Activated T-cell treated with anti-CD3 and anti-CD28 coated beads, Interleukin-2, amount 50 U/mL, for 72 hours (primary cell): ENCODE measurements at regions not wholly inside any gene's neighbourhood (a gene's known extent, or its start where the extent isn't known, plus 50 kb on each side); places are given as distances from the start of the nearest gene placed in this dataset.

Experiments used
- ATAC-seq, 2 donors: fragments of 150-1000 bp; cut with Tn5 transposase; replicated peaks in 1 of 2; 2 replicates each; pipeline ENCODE4 v1.10.0; 2021; ENCODE audit warnings: moderate library complexity in 2 of 2, mild to moderate bottlenecking in 1 of 2
- DNase-seq, 2 donors: peaks; one replicate each; pipeline ENCODE4 v3.0.0; 2021 to 2022; ENCODE audit warnings: mixed read lengths in 1 of 2
- H3K27ac Mint-ChIP-seq: one replicate; pipeline ENCODE4 v1.8.0; 2022; ENCODE audit warnings: mild to moderate bottlenecking, moderate library complexity, mixed read lengths
- H3K27me3 Mint-ChIP-seq: one replicate; pipeline ENCODE4 v1.8.0; 2022; ENCODE audit warnings: low read depth, mixed read lengths
- H3K36me3 Mint-ChIP-seq, 2 donors: one replicate each; pipeline ENCODE4 v1.8.0; 2022; ENCODE audit warnings: mixed read lengths in 2 of 2, mild to moderate bottlenecking in 1 of 2; ENCODE audit not compliant: insufficient read depth in 2 of 2
- H3K4me1 Mint-ChIP-seq: one replicate; pipeline ENCODE4 v1.8.0; 2022; ENCODE audit warnings: low read depth, mixed read lengths
- H3K4me3 Mint-ChIP-seq, 2 donors: one replicate each; pipeline ENCODE4 v1.8.0; 2022; ENCODE audit warnings: mild to moderate bottlenecking in 2 of 2, mixed read lengths in 2 of 2, moderate library complexity in 2 of 2
- H3K9me3 Mint-ChIP-seq, 2 donors: one replicate each; pipeline ENCODE4 v1.8.0; 2022; ENCODE audit warnings: mixed read lengths in 2 of 2

GRCh38 chr5:174789596-174789995 lies 65.2 kb downstream of the MSX2 start:
- H3K27ac Mint-ChIP-seq, result no peak overlapping the region
- peaks cover 5% of the 10 kb centered on the region in 2 donors for H3K9me3 Mint-ChIP-seq
- ATAC-seq (no peak), DNase-seq (no peak)
- peaks cover 9% of the 10 kb centered on the region for H3K27me3 Mint-ChIP-seq
- H3K4me3 Mint-ChIP-seq, result no peak overlapping the region
- H3K36me3 Mint-ChIP-seq, result peaks cover 0 to 4% of the 10 kb centered on the region in 2 donors
- H3K4me1 Mint-ChIP-seq, result peaks cover 6% of the 10 kb centered on the region

- ATAC-seq (no peak), DNase-seq (no peak)
- no peaks in the 10 kb centered on the region for H3K27me3 Mint-ChIP-seq
- no peak overlapping the region for H3K4me3 Mint-ChIP-seq
- no peaks in the 10 kb centered on the region for H3K4me1 Mint-ChIP-seq
- H3K36me3 Mint-ChIP-seq, result peaks cover 0 to 7% of the 10 kb centered on the region in 2 donors
- no peak overlapping the region for H3K27ac Mint-ChIP-seq
- peaks cover 5% of the 10 kb centered on the region in 2 donors for H3K9me3 Mint-ChIP-seq
Measured at GRCh38 chr5:174785120-174785680, 60.8 kb downstream of the MSX2 start.
